ENCODE measurements at regions not wholly inside any gene's neighbourhood (a gene's known extent, or its start where the extent isn't known, plus 50 kb on each side); places are given as distances from the start of the nearest gene placed in this dataset.

DNA sequence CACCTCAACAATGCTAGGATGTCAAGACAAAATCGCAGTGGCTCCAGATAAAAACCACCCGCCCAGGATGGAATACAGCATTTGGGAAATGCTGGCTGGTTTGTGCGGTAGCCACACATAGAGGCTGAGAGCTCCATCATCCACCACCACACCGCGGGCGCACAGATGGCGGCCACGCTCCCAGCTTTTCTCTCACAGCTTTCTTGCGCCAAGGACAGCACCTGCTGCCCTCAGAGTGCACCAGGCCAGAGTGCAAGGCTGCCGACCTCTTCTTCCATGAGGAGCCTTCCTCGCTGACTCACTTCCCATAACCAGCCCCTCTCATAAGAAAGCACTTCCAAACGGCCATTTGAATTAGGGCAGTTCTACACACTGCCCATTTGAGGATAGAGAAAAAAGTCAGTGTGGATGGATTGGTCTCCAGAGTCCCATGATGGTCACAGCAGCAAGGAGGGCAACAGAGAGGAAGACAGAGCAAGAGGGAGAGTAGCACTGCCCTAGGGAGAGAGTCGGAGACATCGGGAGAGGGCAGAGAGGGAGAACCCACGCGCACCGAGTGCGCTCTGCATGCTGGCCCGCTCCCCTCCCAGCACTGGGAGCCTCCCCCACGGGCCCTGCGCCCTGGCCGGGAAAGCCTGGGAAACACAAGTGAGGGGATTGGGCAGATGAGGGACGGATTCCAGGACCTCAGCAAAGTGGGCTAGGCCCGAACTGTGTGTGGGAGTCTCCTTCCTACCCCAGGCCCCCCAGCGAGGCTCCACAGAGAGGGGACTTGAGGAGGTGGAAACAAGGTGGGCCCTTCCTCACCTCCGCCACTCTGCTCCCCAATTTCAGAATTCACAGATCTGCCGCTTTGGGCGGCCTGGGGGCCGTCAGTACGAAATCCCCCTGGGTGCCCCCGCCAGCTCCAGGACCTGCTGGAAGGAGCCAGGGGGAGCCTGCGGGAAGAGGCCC, 156.9 kb downstream of the USP12 start:
- H3K36me3 ChIP-seq (ENCODE audit: control insufficient read depth, insufficient read depth, low read length) = no peaks in the 10 kb centered on the region
- peaks cover 8 to 16% of the 10 kb centered on the region in 2 experiments; a peak in 4 of 5 replicates for H3K27me3 ChIP-seq (ENCODE audit: control insufficient read depth in 2 of 2, insufficient read depth in 2 of 2, low read length in 2 of 2)
- TF ChIP-seq TEAD4 (IDR thresholded peaks at IDR 0.05; ENCODE audit: low read length) = no peak
- no peak for TF ChIP-seq TEAD4 (CRISPR knock-in tag; IDR thresholded peaks at IDR 0.05; ENCODE audit: borderline replicate concordance)
- no peak for TF ChIP-seq E2F6 (IDR thresholded peaks at IDR 0.05; ENCODE audit: borderline replicate concordance in 1 of 2, extremely low read depth in 1 of 2, insufficient read depth in 1 of 2, insufficient read length in 1 of 2, low read depth in 1 of 2, low read length in 1 of 2, poor library complexity in 1 of 2, severe bottlenecking in 1 of 2)
- TF ChIP-seq POLR2A (conservative IDR thresholded peaks at IDR 0.05) = no peak
- no peak for TF ChIP-seq FOXJ2 (tag; IDR thresholded peaks at IDR 0.05)
- TF ChIP-seq ARID3B (CRISPR knock-in tag; IDR thresholded peaks at IDR 0.05; ENCODE audit: borderline replicate concordance) = no peak
- TF ChIP-seq CXXC5 (CRISPR knock-in tag; IDR thresholded peaks at IDR 0.05) = no peak
- no peak for TF ChIP-seq ERF (CRISPR knock-in tag; IDR thresholded peaks at IDR 0.05)
- in situ Hi-C loops (cut with MboI) (no loop called here), intact Hi-C loops (cut with micrococcal nuclease) (no loop called here)
- no peaks in the 10 kb centered on the region for H3K9me1 ChIP-seq (ENCODE audit: control insufficient read depth, insufficient read depth, low read length)
- no TSS peak for BruUV-seq (replicated peaks)
- no peak for FAIRE-seq
- H3K4me3 ChIP-seq = no peak overlapping the region
- no peak overlapping the region for H3K4me2 ChIP-seq (ENCODE audit: insufficient read depth, low read length)
- no peaks in the 10 kb centered on the region for H3K9me3 ChIP-seq (replicated peaks; ENCODE audit: control insufficient read depth, insufficient read depth, low read depth, low read length)
- H3K27ac ChIP-seq (ENCODE audit: extremely low read depth, low read depth, low read length) = no peak overlapping the region
- H2AFZ ChIP-seq (ENCODE audit: low read depth, low read length) = no peak overlapping the region; the same call in 1 of the 2 replicates
- H3K79me2 ChIP-seq (ENCODE audit: control insufficient read depth, insufficient read depth, low read length) = no peaks in the 10 kb centered on the region
- H4K20me1 ChIP-seq (replicated peaks; ENCODE audit: control insufficient read depth, insufficient read depth, low read length) = no peaks in the 10 kb centered on the region
- POLR2A ChIA-PET = no interaction called here
- H3K4me1 ChIP-seq (replicated peaks in 1 of 2; ENCODE audit: control insufficient read depth in 2 of 2, insufficient read depth in 2 of 2, low read length in 2 of 2) = peaks cover 3 to 7% of the 10 kb centered on the region in 2 experiments; a peak in 4 of 5 replicates
- H3K9ac ChIP-seq (ENCODE audit: insufficient read depth in 1 of 2, low read depth in 2 of 2, low read length in 2 of 2) = no peak overlapping the region
- ATAC-seq = peak; percentile 47; the same call in 2 of the 3 replicates
- DNase-seq (ENCODE audit: extremely low read depth in 1 of 4, low spot score in 3 of 4) = no peak
- 30% methylated on average over 15 of the region's 32 CpGs for WGBS (ENCODE audit: insufficient coverage, low coverage, missing lambda C conversion rate)
- CTCF ChIA-PET (ENCODE audit: low intra/inter-chr PET ratio) = no interaction called here

Data from K562 (cell line).